Activated naive CD4-positive, alpha-beta T cell treated with anti-CD3 and anti-CD28 coated beads for 36 hours (primary cell): ENCODE measurements at regions not wholly inside any gene's neighbourhood (a gene's known extent, or its start where the extent isn't known, plus 50 kb on each side); places are given as distances from the start of the nearest gene placed in this dataset.
"Not testable (repeated sequence)": the region's sequence is repeated elsewhere in the genome, so short reads cannot be mapped to it uniquely, and the experiment has no call there.

Experiments
- CTCF ChIA-PET: fragments of 350-600 bp; sonication (Branson Sonifier 250); formaldehyde crosslinking; loops from one replicate; lab custom pipeline; 2021; ENCODE audit warnings: antibody characterized with exemption; lab: Charles Lee
- DNase-seq: peaks from one replicate; pipeline ENCODE4 v3.0.0-alpha.2; 2020
- H3K27ac Mint-ChIP-seq: one replicate; pipeline ENCODE4 v1.8.0; 2021; ENCODE audit warnings: mild to moderate bottlenecking, mixed read lengths
- H3K27me3 Mint-ChIP-seq: one replicate; pipeline ENCODE4 v1.8.0; 2021; ENCODE audit warnings: low read depth, mixed read lengths
- H3K36me3 Mint-ChIP-seq: one replicate; pipeline ENCODE4 v1.8.0; 2021; ENCODE audit warnings: low read depth, mixed read lengths
- H3K4me1 Mint-ChIP-seq: one replicate; pipeline ENCODE4 v1.8.0; 2021; ENCODE audit warnings: low read depth, mixed read lengths
- H3K4me3 Mint-ChIP-seq: one replicate; pipeline ENCODE4 v1.8.0; 2021; ENCODE audit warnings: mild to moderate bottlenecking, moderate library complexity, mixed read lengths
- H3K9me3 Mint-ChIP-seq: one replicate; pipeline ENCODE4 v1.8.0; 2021; ENCODE audit warnings: mixed read lengths
- intact Hi-C: fragments of 100-400 bp; cut with micrococcal nuclease; formaldehyde crosslinking; loops from one replicate; pipeline ENCODE4 v1.15.1; 2023

GRCh38 chr1:204002614-204003013 lies 70.3 kb upstream of the SOX13 start:
- CTCF ChIA-PET = no interaction called here
- intact Hi-C loops = no loop called here
- H3K4me3 Mint-ChIP-seq = no peak overlapping the region
- no peak for DNase-seq
- peaks cover 6% of the 10 kb centered on the region for H3K27me3 Mint-ChIP-seq
- H3K36me3 Mint-ChIP-seq = no peaks in the 10 kb centered on the region
- peaks cover 4% of the 10 kb centered on the region for H3K4me1 Mint-ChIP-seq
- no peak overlapping the region for H3K27ac Mint-ChIP-seq
- peaks cover 2% of the 10 kb centered on the region for H3K9me3 Mint-ChIP-seq

GRCh38 chr1:204003536-204003935 lies 69.4 kb upstream of the SOX13 start:
- intact Hi-C loops = no loop called here
- CTCF ChIA-PET = no interaction called here
- no peak for DNase-seq
- peaks cover 4% of the 10 kb centered on the region for H3K4me1 Mint-ChIP-seq
- no peak overlapping the region for H3K4me3 Mint-ChIP-seq
- peaks cover 2% of the 10 kb centered on the region for H3K9me3 Mint-ChIP-seq
- H3K36me3 Mint-ChIP-seq = no peaks in the 10 kb centered on the region
- H3K27me3 Mint-ChIP-seq = peaks cover 6% of the 10 kb centered on the region
- no peak overlapping the region for H3K27ac Mint-ChIP-seq

GRCh38 chr1:204011426-204011825 lies 61.5 kb upstream of the SOX13 start:
- Mint-ChIP-seq H3K27ac (no peak overlapping the region), H3K4me1 (no peaks in the 10 kb centered on the region), H3K9me3 (no peaks in the 10 kb centered on the region), H3K36me3 (no peaks in the 10 kb centered on the region), H3K4me3 (no peak overlapping the region), H3K27me3 (no peaks in the 10 kb centered on the region)
- intact Hi-C loops = no loop called here
- no peak for DNase-seq
- CTCF ChIA-PET = no interaction called here

- Mint-ChIP-seq H3K27me3 (no peaks in the 10 kb centered on the region), H3K4me1 (no peaks in the 10 kb centered on the region), H3K27ac (no peak overlapping the region), H3K9me3 (no peaks in the 10 kb centered on the region), H3K4me3 (no peak overlapping the region), H3K36me3 (no peaks in the 10 kb centered on the region)
- CTCF ChIA-PET = no interaction called here
- DNase-seq = no peak
- intact Hi-C loops = no loop called here
These were observed 59.9 kb upstream of the SOX13 start for GRCh38 chr1:204013052-204013451.

- intact Hi-C loops = no loop called here
- CTCF ChIA-PET = no interaction called here
- H3K4me1 Mint-ChIP-seq = no peaks in the 10 kb centered on the region
- H3K27ac Mint-ChIP-seq = no peak overlapping the region
- DNase-seq = no peak
- no peak overlapping the region for H3K4me3 Mint-ChIP-seq
- no peaks in the 10 kb centered on the region for H3K27me3 Mint-ChIP-seq
- no peaks in the 10 kb centered on the region for H3K36me3 Mint-ChIP-seq
- H3K9me3 Mint-ChIP-seq = no peaks in the 10 kb centered on the region
These were observed 58.6 kb upstream of the SOX13 start for GRCh38 chr1:204014336-204014735.

GRCh38 chr1:204014961-204015360 lies 58.0 kb upstream of the SOX13 start:
- intact Hi-C loops, H3K4me3 Mint-ChIP-seq, H3K9me3 Mint-ChIP-seq, H3K27me3 Mint-ChIP-seq, H3K27ac Mint-ChIP-seq, CTCF ChIA-PET, H3K4me1 Mint-ChIP-seq, DNase-seq, H3K36me3 Mint-ChIP-seq: not testable (repeated sequence)

- intact Hi-C loops = no loop called here
- CTCF ChIA-PET = no interaction called here
- no peak overlapping the region for H3K27ac Mint-ChIP-seq
- no peak for DNase-seq
- H3K36me3 Mint-ChIP-seq = no peaks in the 10 kb centered on the region
- H3K27me3 Mint-ChIP-seq = no peaks in the 10 kb centered on the region
- H3K9me3 Mint-ChIP-seq = no peaks in the 10 kb centered on the region
- no peaks in the 10 kb centered on the region for H3K4me1 Mint-ChIP-seq
- no peak overlapping the region for H3K4me3 Mint-ChIP-seq
These were observed 55.9 kb upstream of the SOX13 start for GRCh38 chr1:204017032-204017431.

- Mint-ChIP-seq H3K9me3 (no peaks in the 10 kb centered on the region), H3K27ac (no peak overlapping the region), H3K36me3 (no peaks in the 10 kb centered on the region), H3K4me1 (no peaks in the 10 kb centered on the region), H3K4me3 (no peak overlapping the region), H3K27me3 (no peaks in the 10 kb centered on the region)
- CTCF ChIA-PET = interaction anchor here (0.7 kb wide), 1 partner anchor 111 kb away, joined by 4 read pairs; no protein-coding TSS in a partner anchor
- intact Hi-C loops = no loop called here
- DNase-seq = no peak
These were observed 54.5 kb upstream of the SOX13 start for GRCh38 chr1:204018460-204018859.
